Breast epithelium (tissue), 3 donors: ENCODE measurements at regions not wholly inside any gene's neighbourhood (a gene's known extent, or its start where the extent isn't known, plus 50 kb on each side); places are given as distances from the start of the nearest gene placed in this dataset.

Experiments used
- POLR2AphosphoS5 ChIP-seq, 3 donors: sonication (generic); formaldehyde crosslinking; IDR thresholded peaks; one replicate each; pipeline ENCODE4 v1.6.1; 2017; ENCODE audit warnings: antibody characterized with exemption in 3 of 3
- TF ChIP-seq, protein P1 (sequence below), 3 donors: fragments of 450-650 bp; IDR thresholded peaks; one replicate each; pipeline ENCODE4 v1.5.1; 2016 to 2017; ENCODE audit warnings: antibody characterized with exemption in 3 of 3, mild to moderate bottlenecking in 3 of 3, moderate library complexity in 3 of 3

DNA sequence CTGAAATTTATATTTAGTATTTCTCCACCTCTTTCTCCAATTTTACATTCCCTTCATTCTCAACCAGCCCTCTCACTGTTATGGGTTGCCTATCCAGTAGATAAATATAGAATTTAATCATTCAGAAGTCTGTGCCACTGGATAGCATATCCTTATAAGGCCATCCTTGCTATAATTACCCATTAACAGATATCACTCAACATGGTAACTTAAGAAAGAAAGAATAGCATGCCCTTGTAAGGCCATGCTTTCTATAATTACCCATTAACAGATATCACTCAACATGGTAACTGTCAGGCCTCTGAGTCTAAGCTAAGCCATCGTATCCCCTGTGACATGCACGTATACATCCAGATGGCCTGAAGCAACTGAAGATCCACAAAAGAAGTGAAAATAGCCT lies 1137.4 kb upstream of the FAM98A start:
- TF ChIP-seq POLR2AphosphoS5 (IDR thresholded peaks at IDR 0.05): no peak
- TF ChIP-seq, protein P1, sequence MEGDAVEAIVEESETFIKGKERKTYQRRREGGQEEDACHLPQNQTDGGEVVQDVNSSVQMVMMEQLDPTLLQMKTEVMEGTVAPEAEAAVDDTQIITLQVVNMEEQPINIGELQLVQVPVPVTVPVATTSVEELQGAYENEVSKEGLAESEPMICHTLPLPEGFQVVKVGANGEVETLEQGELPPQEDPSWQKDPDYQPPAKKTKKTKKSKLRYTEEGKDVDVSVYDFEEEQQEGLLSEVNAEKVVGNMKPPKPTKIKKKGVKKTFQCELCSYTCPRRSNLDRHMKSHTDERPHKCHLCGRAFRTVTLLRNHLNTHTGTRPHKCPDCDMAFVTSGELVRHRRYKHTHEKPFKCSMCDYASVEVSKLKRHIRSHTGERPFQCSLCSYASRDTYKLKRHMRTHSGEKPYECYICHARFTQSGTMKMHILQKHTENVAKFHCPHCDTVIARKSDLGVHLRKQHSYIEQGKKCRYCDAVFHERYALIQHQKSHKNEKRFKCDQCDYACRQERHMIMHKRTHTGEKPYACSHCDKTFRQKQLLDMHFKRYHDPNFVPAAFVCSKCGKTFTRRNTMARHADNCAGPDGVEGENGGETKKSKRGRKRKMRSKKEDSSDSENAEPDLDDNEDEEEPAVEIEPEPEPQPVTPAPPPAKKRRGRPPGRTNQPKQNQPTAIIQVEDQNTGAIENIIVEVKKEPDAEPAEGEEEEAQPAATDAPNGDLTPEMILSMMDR (IDR thresholded peaks at IDR 0.05): no peak
